ENCODE measurements at regions not wholly inside any gene's neighbourhood (a gene's known extent, or its start where the extent isn't known, plus 50 kb on each side); places are given as distances from the start of the nearest gene placed in this dataset.

GRCh38 chr17:10976401-10976800, 138.5 kb upstream of the PIRT start:
- no peak for DNase-seq (ENCODE audit: low spot score)

GRCh38 chr17:10968007-10968406, 130.1 kb upstream of the PIRT start:
- no peak for DNase-seq (ENCODE audit: low spot score)

- no peak for DNase-seq (ENCODE audit: low spot score)
Observed at GRCh38 chr17:10956821-10957220, 118.9 kb upstream of the PIRT start.

GRCh38 chr17:10944819-10945218, 106.9 kb upstream of the PIRT start:
- DNase-seq (ENCODE audit: low spot score), result no peak

- DNase-seq (ENCODE audit: low spot score), result no peak
Observed at GRCh38 chr17:10936931-10937330, 99.0 kb upstream of the PIRT start.

- no peak for DNase-seq (ENCODE audit: low spot score)
Observed at GRCh38 chr17:10932938-10933337, 95.1 kb upstream of the PIRT start.

- DNase-seq (ENCODE audit: low spot score), result no peak
Observed at GRCh38 chr17:10931133-10931532, 93.2 kb upstream of the PIRT start.

- no peak for DNase-seq (ENCODE audit: low spot score)
Observed at GRCh38 chr17:10927712-10928111, 89.8 kb upstream of the PIRT start.

- DNase-seq (ENCODE audit: low spot score), result no peak
Observed at GRCh38 chr17:10920558-10921108, 82.7 kb upstream of the PIRT start.

GRCh38 chr17:10907370-10907769, 69.5 kb upstream of the PIRT start:
- DNase-seq (ENCODE audit: low spot score), result no peak

- no peak for DNase-seq (ENCODE audit: low spot score)
Observed at GRCh38 chr17:10899281-10899680, 61.4 kb upstream of the PIRT start.

GRCh38 chr17:10894220-10894619, 56.3 kb upstream of the PIRT start:
- no peak for DNase-seq (ENCODE audit: low spot score)

GRCh38 chr17:10888858-10889257, 51.0 kb upstream of the PIRT start:
- DNase-seq (ENCODE audit: low spot score), result no peak

All from putamen (tissue), 1 donor.